Bronchial epithelial cell (primary cell): ENCODE measurements at regions not wholly inside any gene's neighbourhood (a gene's known extent, or its start where the extent isn't known, plus 50 kb on each side); places are given as distances from the start of the nearest gene placed in this dataset.
"Not testable (repeated sequence)": the region's sequence is repeated elsewhere in the genome, so short reads cannot be mapped to it uniquely, and the experiment has no call there.

Source experiments
- DNase-seq: peaks from one replicate; pipeline ENCODE4 v3.0.0-alpha.2; 2010; ENCODE audit warnings: low read depth
- FAIRE-seq: peaks from 2 replicates; lab custom pipeline; 2011; peaks lifted over from hg19 to GRCh38; lab: Jason Lieb, UNC
- H3K27me3 ChIP-seq: 2 replicates; pipeline ENCODE4 v1.5.1; 2011; ENCODE audit warnings: low read length; ENCODE audit not compliant: control insufficient read depth, insufficient read depth
- H3K36me3 ChIP-seq: 2 replicates; pipeline ENCODE4 v1.5.1; 2011; ENCODE audit warnings: low read length; ENCODE audit not compliant: control insufficient read depth, insufficient read depth
- H3K4me3 ChIP-seq: 2 replicates; pipeline ENCODE4 v1.5.1; 2011; ENCODE audit warnings: mild to moderate bottlenecking, low read depth, low read length, control low read depth
- TF ChIP-seq, protein P1 (sequence below): IDR thresholded peaks from 2 replicates; pipeline ENCODE4 v1.5.1; 2011; ENCODE audit warnings: mild to moderate bottlenecking, moderate library complexity, low read length, control low read depth, inconsistent platforms; ENCODE audit not compliant: insufficient read depth, severe bottlenecking

DNA sequence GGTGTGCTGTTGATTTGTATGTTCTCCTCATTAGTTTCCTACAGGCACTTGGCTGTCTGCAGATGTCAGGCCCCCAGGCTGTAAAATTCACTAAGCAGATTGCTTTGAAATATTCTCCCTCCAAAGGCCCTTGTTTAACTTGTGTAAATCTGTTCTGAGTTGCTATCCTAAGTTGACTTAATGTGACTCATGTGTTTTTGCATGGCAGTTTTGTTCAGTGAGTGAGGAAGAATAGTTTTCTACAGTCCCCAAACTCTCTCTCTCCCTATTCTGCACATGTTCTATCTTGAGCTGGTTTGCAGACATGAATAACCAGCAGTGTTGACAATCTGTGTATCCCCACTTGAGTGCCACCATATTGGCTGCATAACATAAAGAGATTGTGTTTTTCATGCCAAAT lies 1005.4 kb upstream of the DDX18 start:
- Histone ChIP-seq H3K27me3 (no peaks in the 10 kb centered on the region), H3K4me3 (no peak overlapping the region), H3K36me3 (no peaks in the 10 kb centered on the region)
- DNase-seq (peak; percentile 18), FAIRE-seq (no peak)
- TF ChIP-seq, protein P1, sequence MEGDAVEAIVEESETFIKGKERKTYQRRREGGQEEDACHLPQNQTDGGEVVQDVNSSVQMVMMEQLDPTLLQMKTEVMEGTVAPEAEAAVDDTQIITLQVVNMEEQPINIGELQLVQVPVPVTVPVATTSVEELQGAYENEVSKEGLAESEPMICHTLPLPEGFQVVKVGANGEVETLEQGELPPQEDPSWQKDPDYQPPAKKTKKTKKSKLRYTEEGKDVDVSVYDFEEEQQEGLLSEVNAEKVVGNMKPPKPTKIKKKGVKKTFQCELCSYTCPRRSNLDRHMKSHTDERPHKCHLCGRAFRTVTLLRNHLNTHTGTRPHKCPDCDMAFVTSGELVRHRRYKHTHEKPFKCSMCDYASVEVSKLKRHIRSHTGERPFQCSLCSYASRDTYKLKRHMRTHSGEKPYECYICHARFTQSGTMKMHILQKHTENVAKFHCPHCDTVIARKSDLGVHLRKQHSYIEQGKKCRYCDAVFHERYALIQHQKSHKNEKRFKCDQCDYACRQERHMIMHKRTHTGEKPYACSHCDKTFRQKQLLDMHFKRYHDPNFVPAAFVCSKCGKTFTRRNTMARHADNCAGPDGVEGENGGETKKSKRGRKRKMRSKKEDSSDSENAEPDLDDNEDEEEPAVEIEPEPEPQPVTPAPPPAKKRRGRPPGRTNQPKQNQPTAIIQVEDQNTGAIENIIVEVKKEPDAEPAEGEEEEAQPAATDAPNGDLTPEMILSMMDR: no peak

DNA sequence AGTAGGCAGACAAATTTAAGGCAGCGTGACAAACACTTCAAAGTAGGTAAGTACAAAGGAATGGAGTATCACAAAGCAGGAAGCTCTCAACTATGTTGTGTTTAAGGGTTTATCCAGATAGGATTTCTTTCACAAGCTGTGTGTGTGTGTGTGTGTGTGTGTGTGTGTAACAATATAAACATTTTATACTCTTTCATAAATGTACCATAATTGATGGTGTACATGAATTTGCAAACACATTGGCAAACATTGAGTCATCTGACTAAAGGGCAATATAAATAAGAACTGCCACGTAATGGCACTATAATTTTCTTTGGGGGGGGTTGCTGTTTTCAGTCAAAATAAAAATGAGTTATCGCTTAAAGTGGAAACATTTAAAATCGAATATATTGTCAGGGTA lies 1004.4 kb upstream of the DDX18 start:
- Histone ChIP-seq H3K27me3 (no peaks in the 10 kb centered on the region), H3K4me3 (no peak overlapping the region), H3K36me3 (no peaks in the 10 kb centered on the region)
- TF ChIP-seq, protein P1: no peak
- DNase-seq: peak; percentile 7
- FAIRE-seq: no peak

DNA sequence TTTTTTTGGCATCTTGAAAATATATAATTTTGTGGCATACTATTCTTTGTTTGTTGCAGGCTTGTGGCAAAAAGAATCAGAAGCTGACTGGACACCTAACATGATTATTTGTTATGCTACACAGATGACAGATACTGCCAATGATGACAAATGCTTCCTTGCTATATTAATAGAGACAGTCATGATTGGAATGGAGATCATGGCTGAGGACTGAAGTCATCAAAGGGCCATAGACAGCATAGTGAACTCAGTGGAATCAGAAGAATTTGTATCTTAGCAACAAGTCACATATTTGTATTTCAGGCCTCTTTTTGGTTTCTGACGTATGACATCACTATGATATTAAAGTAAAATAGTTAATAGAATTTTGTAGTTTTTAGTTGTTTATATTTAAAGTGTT lies 1003.8 kb upstream of the DDX18 start:
- H3K4me3 ChIP-seq: no peak overlapping the region
- FAIRE-seq: no peak

DNA sequence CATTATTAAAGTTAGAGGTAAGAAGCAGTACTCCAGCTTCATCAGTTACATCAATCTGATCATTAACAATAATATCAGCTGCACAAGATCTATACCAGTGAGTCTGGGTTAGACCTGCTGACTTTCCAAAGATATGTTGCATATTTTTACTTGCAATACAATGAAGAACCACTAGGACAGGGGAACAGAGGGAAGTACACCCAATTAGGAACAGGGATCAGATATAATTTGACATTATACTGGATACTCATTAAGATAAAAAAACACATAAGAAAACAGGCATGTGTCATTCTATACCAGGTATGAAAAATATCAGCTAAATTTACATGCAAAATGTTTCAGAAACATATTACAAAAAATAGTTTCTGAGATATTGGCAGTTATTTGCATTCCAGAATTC lies 995.1 kb upstream of the DDX18 start:
- TF ChIP-seq, protein P1: no peak
- FAIRE-seq (no peak), DNase-seq (no peak)
- Histone ChIP-seq H3K36me3 (no peaks in the 10 kb centered on the region), H3K4me3 (no peak overlapping the region), H3K27me3 (no peaks in the 10 kb centered on the region)

More for the DNA sequence above, 1003.8 kb upstream of the DDX18 start:
- DNase-seq: peak; percentile 20
- Histone ChIP-seq H3K36me3 (no peaks in the 10 kb centered on the region), H3K27me3 (no peaks in the 10 kb centered on the region)
- TF ChIP-seq, protein P1: no peak

DNA sequence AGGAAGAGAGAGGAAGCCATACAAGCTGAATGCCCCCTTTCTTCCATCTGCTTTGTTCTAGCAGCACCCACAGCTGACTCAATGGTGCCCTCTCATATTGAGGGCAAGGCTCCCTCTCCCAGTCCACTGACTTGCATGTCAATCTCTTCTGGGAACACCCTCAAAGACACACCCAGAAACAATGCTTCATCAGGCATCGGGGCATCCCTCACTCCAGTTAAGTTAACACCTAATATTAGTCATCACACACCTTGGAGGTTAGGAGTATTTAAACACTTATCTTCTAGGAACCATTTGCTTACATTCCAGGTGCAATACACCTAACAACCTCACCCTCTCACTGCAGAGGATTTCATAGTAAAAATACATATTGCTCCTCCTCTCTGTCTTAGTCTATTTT lies 993.5 kb upstream of the DDX18 start:
- Histone ChIP-seq H3K27me3 (no peaks in the 10 kb centered on the region), H3K36me3 (no peaks in the 10 kb centered on the region), H3K4me3 (no peak overlapping the region)
- no peak for FAIRE-seq
- TF ChIP-seq, protein P1: no peak
- DNase-seq: peak; percentile 58

DNA sequence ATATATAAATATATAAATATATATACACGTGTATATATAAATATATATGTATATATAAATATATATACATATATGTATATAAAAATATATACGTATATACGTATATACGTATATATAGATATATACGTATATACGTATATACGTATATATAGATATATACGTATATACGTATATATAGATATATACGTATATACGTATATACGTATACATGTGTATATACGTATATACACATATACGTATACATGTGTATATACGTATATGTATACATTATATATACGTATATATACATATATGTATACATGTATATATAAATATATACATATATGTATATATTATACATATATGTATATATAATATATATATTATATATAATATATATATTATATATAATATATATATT lies 984.9 kb upstream of the DDX18 start:
- DNase-seq, FAIRE-seq: not testable (repeated sequence)

More for the DNA sequence above, 984.9 kb upstream of the DDX18 start:
- H3K27me3 ChIP-seq, H3K4me3 ChIP-seq, H3K36me3 ChIP-seq: not testable (repeated sequence)
